AG04449 (cell line): ENCODE measurements at regions not wholly inside any gene's neighbourhood (a gene's known extent, or its start where the extent isn't known, plus 50 kb on each side); places are given as distances from the start of the nearest gene placed in this dataset.

ENCODE experiments used
- CTCF ChIA-PET: fragments of 350-600 bp; formaldehyde crosslinking; extraction: SDS; loops from one replicate; lab custom pipeline; 2021; ENCODE audit warnings: antibody characterized with exemption; lab: Yijun Ruan, JAX
- POLR2A ChIA-PET: fragments of 400-600, 350-600 bp; formaldehyde crosslinking; extraction: SDS; loops from one replicate; lab custom pipeline; 2020; ENCODE audit warnings: antibody characterized with exemption, inconsistent platforms; lab: Yijun Ruan, JAX
- DNase-seq: peaks from one replicate; pipeline ENCODE4 v3.0.0-alpha.2; 2010; ENCODE audit warnings: low read depth, low spot score
- H3K4me3 ChIP-seq: 2 replicates; pipeline ENCODE4 v1.5.1; 2011; ENCODE audit warnings: low read depth, mild to moderate bottlenecking, control low read depth, low read length
- TF ChIP-seq, protein P1 (sequence below): IDR thresholded peaks from one replicate; pipeline ENCODE4 v1.5.1; 2011; ENCODE audit warnings: mild to moderate bottlenecking, moderate library complexity, low read length, control low read depth, inconsistent platforms; ENCODE audit not compliant: insufficient read depth; ENCODE audit errors: missing control alignments

DNA sequence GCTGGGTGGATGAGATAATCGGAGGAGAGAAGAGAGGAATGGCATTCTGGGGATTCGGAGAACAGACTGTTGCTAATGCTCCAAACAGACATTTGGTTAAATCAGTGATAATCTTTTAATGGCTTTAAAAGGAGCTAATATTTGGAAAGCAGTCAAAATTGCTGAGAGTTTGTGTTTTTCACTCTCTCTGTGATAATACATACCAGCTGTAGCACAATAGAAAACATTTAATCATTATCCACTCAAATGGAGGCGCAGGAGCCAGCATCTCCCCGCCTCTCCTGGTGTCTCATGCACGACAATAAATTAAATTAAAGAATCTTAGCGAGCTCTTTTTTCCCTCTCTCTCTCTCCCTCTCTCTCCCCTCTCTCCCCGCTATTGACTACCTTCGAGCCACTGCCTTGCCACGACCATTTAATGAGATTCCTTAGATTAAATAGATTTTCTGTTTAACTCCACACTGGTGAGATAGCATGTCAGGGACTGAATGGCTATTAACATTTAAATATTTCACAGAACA, 268.6 kb upstream of the MVB12B start:
- no peak for DNase-seq
- CTCF ChIA-PET = no interaction called here
- TF ChIP-seq, protein P1, sequence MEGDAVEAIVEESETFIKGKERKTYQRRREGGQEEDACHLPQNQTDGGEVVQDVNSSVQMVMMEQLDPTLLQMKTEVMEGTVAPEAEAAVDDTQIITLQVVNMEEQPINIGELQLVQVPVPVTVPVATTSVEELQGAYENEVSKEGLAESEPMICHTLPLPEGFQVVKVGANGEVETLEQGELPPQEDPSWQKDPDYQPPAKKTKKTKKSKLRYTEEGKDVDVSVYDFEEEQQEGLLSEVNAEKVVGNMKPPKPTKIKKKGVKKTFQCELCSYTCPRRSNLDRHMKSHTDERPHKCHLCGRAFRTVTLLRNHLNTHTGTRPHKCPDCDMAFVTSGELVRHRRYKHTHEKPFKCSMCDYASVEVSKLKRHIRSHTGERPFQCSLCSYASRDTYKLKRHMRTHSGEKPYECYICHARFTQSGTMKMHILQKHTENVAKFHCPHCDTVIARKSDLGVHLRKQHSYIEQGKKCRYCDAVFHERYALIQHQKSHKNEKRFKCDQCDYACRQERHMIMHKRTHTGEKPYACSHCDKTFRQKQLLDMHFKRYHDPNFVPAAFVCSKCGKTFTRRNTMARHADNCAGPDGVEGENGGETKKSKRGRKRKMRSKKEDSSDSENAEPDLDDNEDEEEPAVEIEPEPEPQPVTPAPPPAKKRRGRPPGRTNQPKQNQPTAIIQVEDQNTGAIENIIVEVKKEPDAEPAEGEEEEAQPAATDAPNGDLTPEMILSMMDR = no peak
- POLR2A ChIA-PET = no interaction called here
- no peak overlapping the region for H3K4me3 ChIP-seq

DNA sequence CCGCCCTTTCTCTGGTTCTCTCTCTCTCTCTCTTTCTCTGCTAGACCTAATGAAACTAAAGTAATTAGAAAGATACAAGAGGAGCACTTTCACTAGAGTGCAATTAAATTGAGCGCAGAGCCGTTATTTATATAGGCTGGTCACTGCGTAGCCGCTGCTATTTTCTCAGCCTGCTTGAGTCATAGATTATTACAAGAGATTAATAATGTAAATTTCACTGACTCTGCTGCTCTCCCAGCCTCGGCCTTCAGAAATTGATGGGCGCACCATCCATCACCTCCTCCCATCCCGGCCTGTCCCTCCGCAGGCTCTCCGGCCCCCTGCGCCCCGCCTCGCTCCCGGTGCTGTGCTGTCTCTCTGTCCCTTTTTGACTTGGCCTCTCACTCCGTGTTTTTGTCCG, 268.0 kb upstream of the MVB12B start:
- no peak for DNase-seq
- no peak overlapping the region for H3K4me3 ChIP-seq
- TF ChIP-seq, protein P1 = no peak
- POLR2A ChIA-PET = no interaction called here
- CTCF ChIA-PET = no interaction called here

DNA sequence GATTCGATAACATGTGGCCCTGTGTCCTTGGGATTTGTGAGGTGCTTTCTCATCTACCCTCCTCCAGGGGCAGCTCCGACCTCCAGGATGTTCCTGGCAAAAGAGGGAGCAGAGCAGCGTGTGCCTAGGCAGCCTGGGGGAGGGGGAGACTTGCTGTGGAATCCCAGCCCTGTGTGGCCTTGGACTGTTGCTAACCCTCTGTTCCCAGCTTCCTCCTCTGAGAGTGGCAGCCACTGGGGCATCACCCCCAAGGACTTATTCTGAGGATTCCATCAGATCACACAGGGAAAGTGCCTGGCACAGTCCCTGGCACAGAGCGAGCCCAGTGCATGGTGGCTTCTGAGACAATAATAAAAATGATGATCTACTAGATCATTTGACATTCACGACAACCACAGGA, 265.1 kb upstream of the MVB12B start:
- CTCF ChIA-PET = no interaction called here
- no peak overlapping the region for H3K4me3 ChIP-seq
- POLR2A ChIA-PET = no interaction called here
- DNase-seq = no peak
- TF ChIP-seq, protein P1 = no peak

GRCh38 chr9:126062158-126062886, 264.3 kb upstream of the MVB12B start:
- DNase-seq = no peak
- ChIA-PET CTCF (no interaction called here), POLR2A (no interaction called here)
- TF ChIP-seq, protein P1 = no peak
- no peak overlapping the region for H3K4me3 ChIP-seq

- CTCF ChIA-PET = no interaction called here
Observed at GRCh38 chr9:126063326-126063725, 263.3 kb upstream of the MVB12B start.

DNA sequence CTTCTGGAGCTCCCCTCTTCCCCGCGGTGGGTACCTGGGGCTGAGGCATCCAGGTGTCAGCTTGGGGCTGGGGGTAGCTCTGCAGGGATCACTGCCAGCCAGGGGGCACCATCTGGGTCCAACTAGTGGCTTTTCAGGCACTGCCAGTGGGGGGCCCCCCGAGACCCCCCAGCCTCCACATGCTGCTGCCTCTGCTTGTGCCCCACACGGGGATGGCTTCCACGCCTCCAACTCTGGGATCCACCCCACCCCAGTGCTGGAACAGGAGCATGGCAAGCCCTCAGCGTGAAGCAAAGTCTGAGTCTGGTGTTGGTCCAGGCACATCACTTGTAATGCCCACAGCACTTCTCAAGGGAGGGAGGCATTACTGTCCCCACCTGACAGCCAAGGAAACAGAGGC, 260.5 kb upstream of the MVB12B start:
- no peak overlapping the region for H3K4me3 ChIP-seq
- DNase-seq = no peak
- ChIA-PET CTCF (no interaction called here), POLR2A (no interaction called here)
- TF ChIP-seq, protein P1 = no peak

More at GRCh38 chr9:126063326-126063725, 263.3 kb upstream of the MVB12B start:
- POLR2A ChIA-PET = no interaction called here
- H3K4me3 ChIP-seq = no peak overlapping the region
- no peak for DNase-seq
- TF ChIP-seq, protein P1 = no peak
